RWPE2 (cell line): ENCODE measurements at regions not wholly inside any gene's neighbourhood (a gene's known extent, or its start where the extent isn't known, plus 50 kb on each side); places are given as distances from the start of the nearest gene placed in this dataset.

Source experiments
- ATAC-seq: fragments of 200-7000 bp; cut with Tn5 transposase; 3 replicates; pipeline ENCODE4 v1.9.1; 2021; ENCODE audit warnings: low read depth
- DNase-seq: peaks from one replicate; pipeline ENCODE4 v3.0.0-alpha.2; 2020; ENCODE audit warnings: low spot score
- H3K27ac ChIP-seq: fragments of 450-650 bp; 2 replicates; pipeline ENCODE4 v1.5.1; 2017; ENCODE audit warnings: mild to moderate bottlenecking; ENCODE audit not compliant: poor library complexity, severe bottlenecking
- H3K27me3 ChIP-seq: fragments of 250-450 bp; sonication (Bioruptor Pico); 2 replicates; pipeline ENCODE4 v1.5.1; 2021; ENCODE audit warnings: mild to moderate bottlenecking, moderate library complexity; ENCODE audit not compliant: insufficient read depth, poor library complexity, severe bottlenecking
- H3K36me3 ChIP-seq: fragments of 250-450 bp; sonication (Bioruptor Pico); 2 replicates; pipeline ENCODE4 v1.5.1; 2020; ENCODE audit warnings: low read depth, mild to moderate bottlenecking, moderate library complexity
- H3K4me1 ChIP-seq: fragments of 250-450 bp; sonication (Bioruptor Pico); 2 replicates; pipeline ENCODE4 v1.5.1; 2021; ENCODE audit warnings: mild to moderate bottlenecking, moderate library complexity; ENCODE audit not compliant: insufficient read depth, poor library complexity, severe bottlenecking
- H3K4me3 ChIP-seq: fragments of 250-450 bp; sonication (Bioruptor Pico); 2 replicates; pipeline ENCODE4 v1.5.1; 2021; ENCODE audit warnings: mild to moderate bottlenecking, moderate library complexity; ENCODE audit not compliant: severe bottlenecking
- H3K9me3 ChIP-seq: fragments of 250-450 bp; sonication (Bioruptor Pico); 2 replicates; pipeline ENCODE4 v1.5.1; 2021; ENCODE audit warnings: mild to moderate bottlenecking, moderate library complexity; ENCODE audit not compliant: severe bottlenecking
- TF ChIP-seq, protein P1 (sequence below): fragments of 450-650 bp; IDR thresholded peaks from one replicate; pipeline ENCODE4 v1.5.1; 2017; ENCODE audit warnings: mild to moderate bottlenecking, moderate library complexity; ENCODE audit not compliant: poor library complexity, severe bottlenecking

- ATAC-seq = no peak
- Histone ChIP-seq H3K27ac (no peak overlapping the region), H3K4me1 (no peaks in the 10 kb centered on the region), H3K27me3 (no peaks in the 10 kb centered on the region), H3K4me3 (no peak overlapping the region), H3K36me3 (no peaks in the 10 kb centered on the region), H3K9me3 (no peaks in the 10 kb centered on the region)
- DNase-seq = no peak
- TF ChIP-seq, protein P1, sequence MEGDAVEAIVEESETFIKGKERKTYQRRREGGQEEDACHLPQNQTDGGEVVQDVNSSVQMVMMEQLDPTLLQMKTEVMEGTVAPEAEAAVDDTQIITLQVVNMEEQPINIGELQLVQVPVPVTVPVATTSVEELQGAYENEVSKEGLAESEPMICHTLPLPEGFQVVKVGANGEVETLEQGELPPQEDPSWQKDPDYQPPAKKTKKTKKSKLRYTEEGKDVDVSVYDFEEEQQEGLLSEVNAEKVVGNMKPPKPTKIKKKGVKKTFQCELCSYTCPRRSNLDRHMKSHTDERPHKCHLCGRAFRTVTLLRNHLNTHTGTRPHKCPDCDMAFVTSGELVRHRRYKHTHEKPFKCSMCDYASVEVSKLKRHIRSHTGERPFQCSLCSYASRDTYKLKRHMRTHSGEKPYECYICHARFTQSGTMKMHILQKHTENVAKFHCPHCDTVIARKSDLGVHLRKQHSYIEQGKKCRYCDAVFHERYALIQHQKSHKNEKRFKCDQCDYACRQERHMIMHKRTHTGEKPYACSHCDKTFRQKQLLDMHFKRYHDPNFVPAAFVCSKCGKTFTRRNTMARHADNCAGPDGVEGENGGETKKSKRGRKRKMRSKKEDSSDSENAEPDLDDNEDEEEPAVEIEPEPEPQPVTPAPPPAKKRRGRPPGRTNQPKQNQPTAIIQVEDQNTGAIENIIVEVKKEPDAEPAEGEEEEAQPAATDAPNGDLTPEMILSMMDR = no peak
Observed at GRCh38 chr6:103124471-103124870, 1731.0 kb downstream of the GRIK2 start.

DNA sequence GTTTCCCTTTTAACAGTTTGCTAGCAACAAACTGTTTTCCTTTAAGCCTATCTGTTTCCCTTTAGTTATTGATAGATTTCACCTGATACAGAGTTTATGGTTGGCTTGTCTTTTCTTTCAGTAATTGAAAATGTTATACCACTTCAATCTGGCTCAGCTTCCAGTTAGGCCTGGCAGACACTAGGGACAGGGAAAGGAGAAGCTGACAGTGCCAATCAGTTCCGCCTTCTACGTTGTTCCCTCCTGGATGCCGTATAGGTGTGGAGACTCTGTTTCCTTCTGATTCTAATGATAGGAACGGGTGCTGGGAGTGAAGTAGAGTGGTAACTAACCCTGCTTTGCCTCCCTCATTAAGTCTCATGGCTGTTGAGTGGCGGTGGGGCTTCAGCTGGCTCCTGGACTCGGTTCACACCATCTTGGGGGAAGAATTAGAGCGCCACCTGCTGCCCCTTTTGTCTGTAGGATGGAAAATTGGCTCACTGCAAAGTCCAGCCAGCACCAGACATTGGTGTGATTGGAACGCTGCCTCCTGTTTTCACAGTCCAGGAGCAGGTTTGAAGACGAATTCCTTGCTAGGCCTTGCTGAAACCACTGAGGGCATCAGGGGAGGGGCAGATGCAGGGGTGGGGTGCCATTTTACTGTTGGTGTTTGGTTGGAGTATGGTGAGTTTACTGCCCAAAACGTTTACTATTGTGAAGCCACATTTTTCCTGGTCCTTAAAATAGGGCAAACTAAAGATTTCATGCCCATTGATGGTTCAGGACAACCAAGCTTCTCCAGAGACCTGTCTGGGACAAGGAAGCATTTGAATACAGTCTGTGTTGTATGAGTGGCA is 1729.5 kb downstream of the GRIK2 start:
- DNase-seq = peak; percentile 47
- Histone ChIP-seq H3K4me3 (no peak overlapping the region), H3K27ac (no peak overlapping the region), H3K36me3 (no peaks in the 10 kb centered on the region), H3K4me1 (no peaks in the 10 kb centered on the region), H3K27me3 (no peaks in the 10 kb centered on the region), H3K9me3 (no peaks in the 10 kb centered on the region)
- peak; percentile 74; the same call in 2 of the 3 replicates for ATAC-seq
- TF ChIP-seq, protein P1 = peak; percentile 78

DNA sequence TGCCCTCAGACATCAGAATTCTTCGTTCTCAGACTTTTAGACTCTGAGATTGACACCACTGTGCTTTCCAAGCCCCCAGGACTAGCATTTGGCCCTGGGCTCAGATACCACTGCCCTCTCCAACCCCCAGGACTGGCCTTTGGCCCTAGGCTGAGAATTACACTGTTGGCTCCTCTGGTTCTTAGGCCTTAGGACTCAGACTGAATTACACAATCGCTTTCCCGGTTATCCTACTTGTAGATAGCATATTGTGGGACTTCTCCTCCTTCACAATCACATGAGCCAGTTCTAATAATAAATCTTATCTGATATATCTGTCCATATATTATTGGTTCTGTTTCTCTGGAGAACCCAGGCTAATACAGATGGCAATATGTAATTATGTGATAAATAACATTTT is 1725.5 kb downstream of the GRIK2 start:
- Histone ChIP-seq H3K4me1 (no peaks in the 10 kb centered on the region), H3K36me3 (no peaks in the 10 kb centered on the region), H3K9me3 (no peaks in the 10 kb centered on the region), H3K27me3 (no peaks in the 10 kb centered on the region), H3K27ac (no peak overlapping the region), H3K4me3 (no peak overlapping the region)
- TF ChIP-seq, protein P1 = no peak
- ATAC-seq = no peak
- no peak for DNase-seq

DNA sequence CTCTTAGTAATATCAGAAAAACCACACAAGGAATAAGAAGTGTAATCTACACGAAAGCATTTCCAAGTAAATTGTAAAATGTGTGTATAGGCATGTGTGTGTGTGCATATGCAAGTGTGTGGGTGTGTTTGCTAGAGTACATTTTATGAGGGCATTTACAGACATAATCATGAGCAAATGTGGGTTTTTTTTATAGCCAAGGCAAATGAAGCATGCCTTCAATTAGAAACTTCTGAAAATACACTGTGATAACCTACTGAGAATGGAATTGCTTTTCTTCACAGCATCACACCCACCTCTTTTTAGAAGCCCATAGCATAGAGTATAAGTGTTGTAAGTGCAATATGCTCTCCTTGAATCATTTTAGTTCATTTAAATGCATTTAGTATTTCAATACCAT is 1721.1 kb downstream of the GRIK2 start:
- Histone ChIP-seq H3K36me3 (no peaks in the 10 kb centered on the region), H3K27ac (no peak overlapping the region), H3K9me3 (no peaks in the 10 kb centered on the region), H3K4me3 (no peak overlapping the region), H3K27me3 (no peaks in the 10 kb centered on the region), H3K4me1 (no peaks in the 10 kb centered on the region)
- ATAC-seq = no peak
- DNase-seq = no peak
- TF ChIP-seq, protein P1 = no peak

DNA sequence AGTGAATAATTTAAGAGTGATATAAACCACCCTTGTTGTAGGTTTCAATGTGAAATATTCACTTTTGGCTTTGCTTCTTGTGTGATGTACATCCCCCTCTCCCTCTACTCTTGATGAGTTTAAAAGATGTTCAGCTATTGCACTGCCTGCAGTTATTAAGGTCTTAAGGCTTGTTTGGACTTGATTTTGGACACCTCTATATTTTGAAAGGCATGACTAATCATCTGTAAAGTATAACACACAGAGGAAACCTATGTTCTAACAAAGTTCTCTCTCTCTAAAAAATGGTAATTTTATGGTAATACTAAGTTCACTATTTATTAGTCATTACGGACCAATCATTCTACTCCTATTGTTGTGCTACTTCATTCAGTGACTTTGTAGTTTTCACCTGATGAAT is 1719.9 kb downstream of the GRIK2 start:
- ATAC-seq = peak; percentile 72; the same call in 2 of the 3 replicates
- no peak overlapping the region for H3K4me3 ChIP-seq
- no peaks in the 10 kb centered on the region for H3K36me3 ChIP-seq
- DNase-seq = no peak
- no peaks in the 10 kb centered on the region for H3K27me3 ChIP-seq
- TF ChIP-seq, protein P1 = no peak
- H3K9me3 ChIP-seq = no peaks in the 10 kb centered on the region
- H3K4me1 ChIP-seq = no peaks in the 10 kb centered on the region
- H3K27ac ChIP-seq = no peak overlapping the region
